AG09309 (cell line): ENCODE measurements at regions not wholly inside any gene's neighbourhood (a gene's known extent, or its start where the extent isn't known, plus 50 kb on each side); places are given as distances from the start of the nearest gene placed in this dataset.
A peak's percentile ranks its signal among the peaks of the same experiment; 100 is the strongest.

ENCODE experiments used
- DNase-seq: peaks from one replicate; pipeline ENCODE4 v3.0.0-alpha.2; 2010; ENCODE audit warnings: low read depth
- H3K4me3 ChIP-seq: 2 replicates; pipeline ENCODE4 v1.5.1; 2011; ENCODE audit warnings: mild to moderate bottlenecking, low read depth, low read length, moderate library complexity; ENCODE audit not compliant: control insufficient read depth
- CTCF ChIP-seq: IDR thresholded peaks from 2 replicates; pipeline ENCODE4 v1.5.1; 2011; ENCODE audit warnings: mild to moderate bottlenecking, low read depth, low read length, inconsistent platforms; ENCODE audit not compliant: insufficient read depth, control insufficient read depth; ENCODE audit errors: missing control alignments

- TF ChIP-seq CTCF, result no peak
- DNase-seq, result no peak
- no peak overlapping the region for H3K4me3 ChIP-seq
Observed at GRCh38 chr5:112669328-112669963, 68.2 kb upstream of the APC start.

- no peak overlapping the region for H3K4me3 ChIP-seq
- no peak for TF ChIP-seq CTCF
- DNase-seq, result no peak
Observed at GRCh38 chr5:112671687-112672086, 66.0 kb upstream of the APC start.

- H3K4me3 ChIP-seq, result no peak overlapping the region
- no peak for TF ChIP-seq CTCF
- no peak for DNase-seq
Observed at GRCh38 chr5:112681481-112681908, 56.2 kb upstream of the APC start.

- H3K4me3 ChIP-seq, result no peak overlapping the region
- TF ChIP-seq CTCF, result no peak
- no peak for DNase-seq
Observed at GRCh38 chr5:112682621-112683061, 55.0 kb upstream of the APC start.

- H3K4me3 ChIP-seq, result no peak overlapping the region
- no peak for TF ChIP-seq CTCF
- no peak for DNase-seq
Observed at GRCh38 chr5:112684121-112684520, 53.6 kb upstream of the APC start.

GRCh38 chr5:112684737-112685136 lies 52.9 kb upstream of the APC start:
- H3K4me3 ChIP-seq, result no peak overlapping the region
- no peak for TF ChIP-seq CTCF
- DNase-seq, result peak; percentile 46
